ENCODE measurements at regions not wholly inside any gene's neighbourhood (a gene's known extent, or its start where the extent isn't known, plus 50 kb on each side); places are given as distances from the start of the nearest gene placed in this dataset.

DNA sequence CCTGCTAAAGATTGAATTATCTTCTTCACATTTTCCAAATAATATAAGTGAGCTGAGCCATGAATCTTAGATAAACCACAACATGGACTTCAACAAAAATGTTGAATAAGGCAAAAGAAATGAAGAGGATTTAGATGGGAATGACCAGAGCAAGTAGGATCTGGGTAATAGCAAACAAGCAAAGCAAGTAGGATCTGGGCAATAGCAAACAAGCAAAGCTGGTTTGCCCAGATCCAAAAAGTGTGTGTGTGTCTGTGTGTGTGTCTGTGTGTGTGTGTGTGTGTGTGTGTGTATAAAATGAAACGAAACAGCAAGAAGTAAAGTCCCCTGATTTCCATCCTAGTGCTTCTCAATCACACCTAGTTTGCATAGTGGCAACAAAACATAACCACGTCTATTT lies 549.1 kb downstream of the RERGL start:
- no peak for TF ChIP-seq ZNF565 (CRISPR knock-in tag; conservative IDR thresholded peaks at IDR 0.05; ENCODE audit: low read depth)
- no peak for TF ChIP-seq CSDC2 (CRISPR knock-in tag; IDR thresholded peaks at IDR 0.05)
- TF ChIP-seq, protein P1, sequence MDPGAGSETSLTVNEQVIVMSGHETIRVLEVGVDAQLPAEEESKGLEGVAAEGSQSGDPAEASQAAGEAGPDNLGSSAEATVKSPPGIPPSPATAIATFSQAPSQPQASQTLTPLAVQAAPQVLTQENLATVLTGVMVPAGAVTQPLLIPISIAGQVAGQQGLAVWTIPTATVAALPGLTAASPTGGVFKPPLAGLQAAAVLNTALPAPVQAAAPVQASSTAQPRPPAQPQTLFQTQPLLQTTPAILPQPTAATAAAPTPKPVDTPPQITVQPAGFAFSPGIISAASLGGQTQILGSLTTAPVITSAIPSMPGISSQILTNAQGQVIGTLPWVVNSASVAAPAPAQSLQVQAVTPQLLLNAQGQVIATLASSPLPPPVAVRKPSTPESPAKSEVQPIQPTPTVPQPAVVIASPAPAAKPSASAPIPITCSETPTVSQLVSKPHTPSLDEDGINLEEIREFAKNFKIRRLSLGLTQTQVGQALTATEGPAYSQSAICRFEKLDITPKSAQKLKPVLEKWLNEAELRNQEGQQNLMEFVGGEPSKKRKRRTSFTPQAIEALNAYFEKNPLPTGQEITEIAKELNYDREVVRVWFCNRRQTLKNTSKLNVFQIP (CRISPR knock-in tag; IDR thresholded peaks at IDR 0.05; ENCODE audit: borderline replicate concordance, low read depth) = no peak
- TF ChIP-seq, protein P2, sequence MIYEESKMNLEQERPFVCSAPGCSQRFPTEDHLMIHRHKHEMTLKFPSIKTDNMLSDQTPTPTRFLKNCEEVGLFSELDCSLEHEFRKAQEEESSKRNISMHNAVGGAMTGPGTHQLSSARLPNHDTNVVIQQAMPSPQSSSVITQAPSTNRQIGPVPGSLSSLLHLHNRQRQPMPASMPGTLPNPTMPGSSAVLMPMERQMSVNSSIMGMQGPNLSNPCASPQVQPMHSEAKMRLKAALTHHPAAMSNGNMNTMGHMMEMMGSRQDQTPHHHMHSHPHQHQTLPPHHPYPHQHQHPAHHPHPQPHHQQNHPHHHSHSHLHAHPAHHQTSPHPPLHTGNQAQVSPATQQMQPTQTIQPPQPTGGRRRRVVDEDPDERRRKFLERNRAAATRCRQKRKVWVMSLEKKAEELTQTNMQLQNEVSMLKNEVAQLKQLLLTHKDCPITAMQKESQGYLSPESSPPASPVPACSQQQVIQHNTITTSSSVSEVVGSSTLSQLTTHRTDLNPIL (CRISPR knock-in tag; IDR thresholded peaks at IDR 0.05; ENCODE audit: low read depth) = no peak
- TF ChIP-seq, protein P3, sequence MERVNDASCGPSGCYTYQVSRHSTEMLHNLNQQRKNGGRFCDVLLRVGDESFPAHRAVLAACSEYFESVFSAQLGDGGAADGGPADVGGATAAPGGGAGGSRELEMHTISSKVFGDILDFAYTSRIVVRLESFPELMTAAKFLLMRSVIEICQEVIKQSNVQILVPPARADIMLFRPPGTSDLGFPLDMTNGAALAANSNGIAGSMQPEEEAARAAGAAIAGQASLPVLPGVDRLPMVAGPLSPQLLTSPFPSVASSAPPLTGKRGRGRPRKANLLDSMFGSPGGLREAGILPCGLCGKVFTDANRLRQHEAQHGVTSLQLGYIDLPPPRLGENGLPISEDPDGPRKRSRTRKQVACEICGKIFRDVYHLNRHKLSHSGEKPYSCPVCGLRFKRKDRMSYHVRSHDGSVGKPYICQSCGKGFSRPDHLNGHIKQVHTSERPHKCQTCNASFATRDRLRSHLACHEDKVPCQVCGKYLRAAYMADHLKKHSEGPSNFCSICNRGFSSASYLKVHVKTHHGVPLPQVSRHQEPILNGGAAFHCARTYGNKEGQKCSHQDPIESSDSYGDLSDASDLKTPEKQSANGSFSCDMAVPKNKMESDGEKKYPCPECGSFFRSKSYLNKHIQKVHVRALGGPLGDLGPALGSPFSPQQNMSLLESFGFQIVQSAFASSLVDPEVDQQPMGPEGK (CRISPR knock-in tag; IDR thresholded peaks at IDR 0.05; ENCODE audit: borderline replicate concordance) = no peak
- no peak for TF ChIP-seq ARNTL (CRISPR knock-in tag; IDR thresholded peaks at IDR 0.05; ENCODE audit: borderline replicate concordance, low read depth)
- TF ChIP-seq ZFP3 (CRISPR knock-in tag; IDR thresholded peaks at IDR 0.05) = no peak
- TF ChIP-seq TCF4 (CRISPR knock-in tag; IDR thresholded peaks at IDR 0.05; ENCODE audit: borderline replicate concordance) = no peak
- no peak for TF ChIP-seq RARB (CRISPR knock-in tag; IDR thresholded peaks at IDR 0.05)
- TF ChIP-seq ZFP30 (CRISPR knock-in tag; IDR thresholded peaks at IDR 0.05) = no peak
- TF ChIP-seq, protein P4, sequence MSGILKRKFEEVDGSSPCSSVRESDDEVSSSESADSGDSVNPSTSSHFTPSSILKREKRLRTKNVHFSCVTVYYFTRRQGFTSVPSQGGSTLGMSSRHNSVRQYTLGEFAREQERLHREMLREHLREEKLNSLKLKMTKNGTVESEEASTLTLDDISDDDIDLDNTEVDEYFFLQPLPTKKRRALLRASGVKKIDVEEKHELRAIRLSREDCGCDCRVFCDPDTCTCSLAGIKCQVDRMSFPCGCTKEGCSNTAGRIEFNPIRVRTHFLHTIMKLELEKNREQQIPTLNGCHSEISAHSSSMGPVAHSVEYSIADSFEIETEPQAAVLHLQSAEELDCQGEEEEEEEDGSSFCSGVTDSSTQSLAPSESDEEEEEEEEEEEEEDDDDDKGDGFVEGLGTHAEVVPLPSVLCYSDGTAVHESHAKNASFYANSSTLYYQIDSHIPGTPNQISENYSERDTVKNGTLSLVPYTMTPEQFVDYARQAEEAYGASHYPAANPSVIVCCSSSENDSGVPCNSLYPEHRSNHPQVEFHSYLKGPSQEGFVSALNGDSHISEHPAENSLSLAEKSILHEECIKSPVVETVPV (CRISPR knock-in tag; IDR thresholded peaks at IDR 0.05) = no peak

Measured in SK-N-SH treated with all-trans-retinoic acid at 6 μM for 48 hours (cell line).